SK-N-MC (cell line): ENCODE measurements at regions not wholly inside any gene's neighbourhood (a gene's known extent, or its start where the extent isn't known, plus 50 kb on each side); places are given as distances from the start of the nearest gene placed in this dataset.

Experiments used
- EZH2 ChIP-seq: fragments of 200-600 bp; sonication (generic); IDR thresholded peaks from one replicate; pipeline ENCODE4 v1.6.1; 2017; ENCODE audit warnings: antibody characterized with exemption
- POLR2AphosphoS5 ChIP-seq: IDR thresholded peaks from 2 replicates; pipeline ENCODE4 v1.6.1; 2012; ENCODE audit warnings: mild to moderate bottlenecking, low read depth, low read length, borderline replicate concordance

- TF ChIP-seq EZH2 (no peak), POLR2AphosphoS5 (no peak)
Measured at GRCh38 chr18:72965616-72966015, 97.8 kb upstream of the NETO1 start.
